ENCODE measurements at regions not wholly inside any gene's neighbourhood (a gene's known extent, or its start where the extent isn't known, plus 50 kb on each side); places are given as distances from the start of the nearest gene placed in this dataset.
"Not testable (repeated sequence)": the region's sequence is repeated elsewhere in the genome, so short reads cannot be mapped to it uniquely, and the experiment has no call there.

GRCh38 chr5:87535706-87536105 lies 123.0 kb upstream of the CCNH start:
- intact Hi-C loops (cut with DNase I): no loop called here
- no peak for DNase-seq
- Histone ChIP-seq H3K9me3 (no peaks in the 10 kb centered on the region), H3K27ac (no peak overlapping the region), H3K4me3 (no peak overlapping the region), H3K27me3 (no peaks in the 10 kb centered on the region), H3K36me3 (no peaks in the 10 kb centered on the region), H3K4me1 (no peaks in the 10 kb centered on the region)
- no peak for TF ChIP-seq POLR2A (IDR thresholded peaks at IDR 0.05)
- no peak for TF ChIP-seq EP300 (IDR thresholded peaks at IDR 0.05)
- no peak for TF ChIP-seq CTCF (IDR thresholded peaks at IDR 0.05)
- TF ChIP-seq POLR2AphosphoS5 (IDR thresholded peaks at IDR 0.05): no peak

GRCh38 chr5:87529486-87530076 lies 116.9 kb upstream of the CCNH start:
- no peaks in the 10 kb centered on the region for H3K4me1 ChIP-seq
- H3K27ac ChIP-seq: no peak overlapping the region
- 92 to 95% methylated on average over 1 of the region's 1 CpG for WGBS, 2 donors
- no peaks in the 10 kb centered on the region for H3K36me3 ChIP-seq
- TF ChIP-seq POLR2A (IDR thresholded peaks at IDR 0.05) (no peak), EP300 (IDR thresholded peaks at IDR 0.05) (no peak), CTCF (IDR thresholded peaks at IDR 0.05) (no peak), POLR2AphosphoS5 (IDR thresholded peaks at IDR 0.05) (no peak)
- no peak for DNase-seq
- no peaks in the 10 kb centered on the region for H3K27me3 ChIP-seq
- H3K9me3 ChIP-seq: no peaks in the 10 kb centered on the region
- H3K4me3 ChIP-seq: no peak overlapping the region
- intact Hi-C loops (cut with DNase I): no loop called here

- no peaks in the 10 kb centered on the region for H3K27me3 ChIP-seq
- no peaks in the 10 kb centered on the region for H3K36me3 ChIP-seq
- H3K27ac ChIP-seq: no peak overlapping the region
- no peaks in the 10 kb centered on the region for H3K4me1 ChIP-seq
- DNase-seq: no peak
- no peaks in the 10 kb centered on the region for H3K9me3 ChIP-seq
- intact Hi-C loops (cut with DNase I): no loop called here
- TF ChIP-seq CTCF (IDR thresholded peaks at IDR 0.05) (no peak), POLR2AphosphoS5 (IDR thresholded peaks at IDR 0.05) (no peak), EP300 (IDR thresholded peaks at IDR 0.05) (no peak), POLR2A (IDR thresholded peaks at IDR 0.05) (no peak)
- WGBS, 2 donors: 86 to 90% methylated on average over 2 of the region's 2 CpGs
- no peak overlapping the region for H3K4me3 ChIP-seq
Measured at GRCh38 chr5:87526131-87526530, 113.4 kb upstream of the CCNH start.

- no peak overlapping the region for H3K27ac ChIP-seq
- no peak overlapping the region for H3K4me3 ChIP-seq
- H3K36me3 ChIP-seq: no peaks in the 10 kb centered on the region
- WGBS, 2 donors: 59 to 65% methylated on average over 9 of the region's 9 CpGs
- H3K27me3 ChIP-seq: no peaks in the 10 kb centered on the region
- DNase-seq: no peak
- no peaks in the 10 kb centered on the region for H3K4me1 ChIP-seq
- TF ChIP-seq EP300 (IDR thresholded peaks at IDR 0.05) (no peak), POLR2AphosphoS5 (IDR thresholded peaks at IDR 0.05) (no peak), POLR2A (IDR thresholded peaks at IDR 0.05) (no peak), CTCF (IDR thresholded peaks at IDR 0.05) (no peak)
- intact Hi-C loops (cut with DNase I): no loop called here
- no peaks in the 10 kb centered on the region for H3K9me3 ChIP-seq
Measured at GRCh38 chr5:87524217-87524616, 111.5 kb upstream of the CCNH start.

GRCh38 chr5:87511778-87512177 lies 99.0 kb upstream of the CCNH start:
- WGBS, 2 donors: 69 to 77% methylated on average over 3 of the region's 3 CpGs

More at GRCh38 chr5:87511778-87512177, 99.0 kb upstream of the CCNH start:
- H3K9me3 ChIP-seq; H3K4me1 ChIP-seq; H3K27me3 ChIP-seq; DNase-seq; intact Hi-C loops (cut with DNase I); H3K36me3 ChIP-seq; H3K27ac ChIP-seq; H3K4me3 ChIP-seq: not testable (repeated sequence)

Measured in sigmoid colon (tissue), 6 donors.